ENCODE measurements at regions not wholly inside any gene's neighbourhood (a gene's known extent, or its start where the extent isn't known, plus 50 kb on each side); places are given as distances from the start of the nearest gene placed in this dataset.

- Histone ChIP-seq H3K27me3 (ENCODE audit: control insufficient read depth, insufficient read depth, low read length) (no peaks in the 10 kb centered on the region), H3K9me3 (ENCODE audit: control insufficient read depth in 2 of 3, insufficient read depth in 1 of 3, low read length in 3 of 3) (no peaks in the 10 kb centered on the region), H3K4me3 (ENCODE audit: low read length in 3 of 3) (no peak overlapping the region), H3K27ac (ENCODE audit: low read depth in 2 of 2, low read length in 2 of 2) (no peak overlapping the region), H3K9ac (ENCODE audit: low read length in 3 of 3) (no peak overlapping the region), H3K4me1 (ENCODE audit: control insufficient read depth in 2 of 3, insufficient read depth in 2 of 3, low read depth in 1 of 3, low read length in 3 of 3) (no peaks in the 10 kb centered on the region), H3K36me3 (ENCODE audit: control insufficient read depth in 2 of 3, insufficient read depth in 3 of 3, low read length in 3 of 3) (no peaks in the 10 kb centered on the region)
- DNase-seq (no peak), FAIRE-seq (no peak)
- intact Hi-C loops (cut with DNase I), result no loop called here
- no peak for TF ChIP-seq CTCF (IDR thresholded peaks at IDR 0.05; ENCODE audit: borderline replicate concordance, extremely low read depth, insufficient read depth)
These were observed 252.8 kb upstream of the GYPC start for GRCh38 chr2:126403039-126403628.

DNA sequence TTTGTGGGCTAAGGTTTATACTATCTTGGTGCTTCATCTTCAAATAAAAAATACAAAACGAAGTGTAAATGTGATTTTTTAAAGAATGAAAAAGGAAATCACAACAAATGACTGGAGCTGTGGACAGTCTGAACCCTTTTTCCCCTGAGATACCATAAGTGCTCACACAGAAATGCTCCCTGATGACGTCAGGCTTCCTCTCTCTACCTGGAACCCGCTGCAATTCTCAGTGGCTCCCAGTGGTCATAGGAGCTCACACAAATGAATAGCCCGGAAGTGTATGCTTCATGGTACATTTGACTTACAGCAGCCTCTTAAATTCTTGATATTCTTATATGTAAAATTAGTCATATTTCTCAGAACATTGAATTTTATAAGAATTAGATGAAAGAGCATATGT is 249.7 kb upstream of the GYPC start:
- FAIRE-seq, result no peak
- intact Hi-C loops (cut with DNase I), result no loop called here
- TF ChIP-seq CTCF (IDR thresholded peaks at IDR 0.05; ENCODE audit: borderline replicate concordance, extremely low read depth, insufficient read depth), result no peak
- H3K27ac ChIP-seq (ENCODE audit: low read depth in 2 of 2, low read length in 2 of 2), result no peak overlapping the region
- no peaks in the 10 kb centered on the region for H3K4me1 ChIP-seq (ENCODE audit: control insufficient read depth in 2 of 3, insufficient read depth in 2 of 3, low read depth in 1 of 3, low read length in 3 of 3)
- no peaks in the 10 kb centered on the region for H3K27me3 ChIP-seq (ENCODE audit: control insufficient read depth, insufficient read depth, low read length)
- H3K4me3 ChIP-seq (ENCODE audit: low read length in 3 of 3), result no peak overlapping the region
- DNase-seq, result no peak
- no peak overlapping the region for H3K9ac ChIP-seq (ENCODE audit: low read length in 3 of 3)
- H3K9me3 ChIP-seq (ENCODE audit: control insufficient read depth in 2 of 3, insufficient read depth in 1 of 3, low read length in 3 of 3), result no peaks in the 10 kb centered on the region
- no peaks in the 10 kb centered on the region for H3K36me3 ChIP-seq (ENCODE audit: control insufficient read depth in 2 of 3, insufficient read depth in 3 of 3, low read length in 3 of 3)

DNA sequence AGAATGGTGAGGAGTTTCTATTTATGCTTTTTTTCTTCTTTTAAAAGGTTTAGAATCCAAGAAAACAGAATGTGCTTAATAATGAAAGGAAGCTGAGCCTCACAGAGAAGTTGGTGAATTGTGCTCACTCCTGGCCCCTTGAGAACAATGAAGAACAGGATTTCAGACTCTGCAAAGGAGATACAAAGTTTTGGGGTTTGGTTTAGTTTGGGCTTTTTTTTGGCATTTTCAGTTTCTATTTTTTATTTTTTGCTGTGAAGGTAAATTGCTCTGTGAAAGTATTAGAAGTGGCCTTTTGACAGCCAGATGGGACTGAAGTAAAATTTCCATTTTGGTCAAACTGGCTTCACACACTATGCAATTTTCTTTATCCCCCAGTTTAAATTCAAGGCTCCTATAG is 247.3 kb upstream of the GYPC start:
- DNase-seq (no peak), FAIRE-seq (no peak)
- H3K9me3 ChIP-seq (ENCODE audit: control insufficient read depth in 2 of 3, insufficient read depth in 1 of 3, low read length in 3 of 3), result no peaks in the 10 kb centered on the region
- H3K27ac ChIP-seq (ENCODE audit: low read depth in 2 of 2, low read length in 2 of 2), result no peak overlapping the region
- H3K4me3 ChIP-seq (ENCODE audit: low read length in 3 of 3), result no peak overlapping the region
- intact Hi-C loops (cut with DNase I), result no loop called here
- no peaks in the 10 kb centered on the region for H3K4me1 ChIP-seq (ENCODE audit: control insufficient read depth in 2 of 3, insufficient read depth in 2 of 3, low read depth in 1 of 3, low read length in 3 of 3)
- H3K9ac ChIP-seq (ENCODE audit: low read length in 3 of 3), result no peak overlapping the region
- TF ChIP-seq CTCF (IDR thresholded peaks at IDR 0.05; ENCODE audit: borderline replicate concordance, extremely low read depth, insufficient read depth), result no peak
- no peaks in the 10 kb centered on the region for H3K36me3 ChIP-seq (ENCODE audit: control insufficient read depth in 2 of 3, insufficient read depth in 3 of 3, low read length in 3 of 3)
- no peaks in the 10 kb centered on the region for H3K27me3 ChIP-seq (ENCODE audit: control insufficient read depth, insufficient read depth, low read length)

- H3K4me1 ChIP-seq (ENCODE audit: control insufficient read depth in 2 of 3, insufficient read depth in 2 of 3, low read depth in 1 of 3, low read length in 3 of 3), result no peaks in the 10 kb centered on the region
- H3K27me3 ChIP-seq (ENCODE audit: control insufficient read depth, insufficient read depth, low read length), result no peaks in the 10 kb centered on the region
- H3K36me3 ChIP-seq (ENCODE audit: control insufficient read depth in 2 of 3, insufficient read depth in 3 of 3, low read length in 3 of 3), result no peaks in the 10 kb centered on the region
- DNase-seq, result no peak
- no peak overlapping the region for H3K9ac ChIP-seq (ENCODE audit: low read length in 3 of 3)
- H3K27ac ChIP-seq (ENCODE audit: low read depth in 2 of 2, low read length in 2 of 2), result no peak overlapping the region
- intact Hi-C loops (cut with DNase I), result no loop called here
- FAIRE-seq, result no peak
- no peaks in the 10 kb centered on the region for H3K9me3 ChIP-seq (ENCODE audit: control insufficient read depth in 2 of 3, insufficient read depth in 1 of 3, low read length in 3 of 3)
- TF ChIP-seq CTCF (IDR thresholded peaks at IDR 0.05; ENCODE audit: borderline replicate concordance, extremely low read depth, insufficient read depth), result no peak
- H3K4me3 ChIP-seq (ENCODE audit: low read length in 3 of 3), result no peak overlapping the region
These were observed 246.1 kb upstream of the GYPC start for GRCh38 chr2:126409850-126410249.
